ENCODE measurements at regions not wholly inside any gene's neighbourhood (a gene's known extent, or its start where the extent isn't known, plus 50 kb on each side); places are given as distances from the start of the nearest gene placed in this dataset.

- H3K4me1 ChIP-seq (ENCODE audit: control insufficient read depth in 1 of 2, insufficient read depth in 2 of 2, low read length in 2 of 2) = peaks cover 0 to 9% of the 10 kb centered on the region in 2 donors
- no peaks in the 10 kb centered on the region for H3K27me3 ChIP-seq (ENCODE audit: low read depth, low read length)
Observed at GRCh38 chr21:35859677-35860076, 200.6 kb downstream of the SETD4 start.

DNA sequence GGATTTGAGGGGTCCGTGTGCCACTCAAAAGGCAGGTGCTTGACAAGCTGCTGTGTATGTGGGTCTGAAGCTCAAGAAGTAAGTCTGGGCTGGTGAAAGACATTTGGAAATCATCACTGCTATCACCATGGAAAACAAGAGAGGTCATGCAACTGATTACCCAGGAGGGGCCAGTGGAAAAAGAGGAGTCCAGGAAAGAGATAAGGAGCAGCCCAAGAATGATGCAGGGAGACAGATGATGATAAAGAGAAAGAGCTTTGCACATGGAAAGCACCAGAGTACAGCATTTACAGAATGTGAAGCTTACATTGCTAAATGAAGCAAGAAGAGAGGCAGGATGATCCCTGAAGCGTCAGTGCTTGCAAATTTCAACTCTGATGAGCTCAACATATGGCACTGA lies 203.2 kb downstream of the SETD4 start:
- Histone ChIP-seq H3K4me1 (ENCODE audit: control insufficient read depth in 1 of 2, insufficient read depth in 2 of 2, low read length in 2 of 2) (peaks cover 0 to 9% of the 10 kb centered on the region in 2 donors), H3K9me3 (ENCODE audit: control insufficient read depth in 1 of 2, low read length in 2 of 2) (no peaks in the 10 kb centered on the region), H3K36me3 (ENCODE audit: control insufficient read depth in 1 of 2, insufficient read depth in 2 of 2, low read length in 2 of 2) (no peaks in the 10 kb centered on the region), H3K27me3 (ENCODE audit: low read depth, low read length) (no peaks in the 10 kb centered on the region), H3K27ac (ENCODE audit: low read length) (no peak overlapping the region), H3K4me3 (ENCODE audit: low read depth in 1 of 2, low read length in 2 of 2) (no peak overlapping the region)

More at GRCh38 chr21:35859677-35860076, 200.6 kb downstream of the SETD4 start:
- Histone ChIP-seq H3K36me3 (ENCODE audit: control insufficient read depth in 1 of 2, insufficient read depth in 2 of 2, low read length in 2 of 2) (no peaks in the 10 kb centered on the region), H3K4me3 (ENCODE audit: low read depth in 1 of 2, low read length in 2 of 2) (no peak overlapping the region), H3K27ac (ENCODE audit: low read length) (no peak overlapping the region), H3K9me3 (ENCODE audit: control insufficient read depth in 1 of 2, low read length in 2 of 2) (no peaks in the 10 kb centered on the region)

DNA sequence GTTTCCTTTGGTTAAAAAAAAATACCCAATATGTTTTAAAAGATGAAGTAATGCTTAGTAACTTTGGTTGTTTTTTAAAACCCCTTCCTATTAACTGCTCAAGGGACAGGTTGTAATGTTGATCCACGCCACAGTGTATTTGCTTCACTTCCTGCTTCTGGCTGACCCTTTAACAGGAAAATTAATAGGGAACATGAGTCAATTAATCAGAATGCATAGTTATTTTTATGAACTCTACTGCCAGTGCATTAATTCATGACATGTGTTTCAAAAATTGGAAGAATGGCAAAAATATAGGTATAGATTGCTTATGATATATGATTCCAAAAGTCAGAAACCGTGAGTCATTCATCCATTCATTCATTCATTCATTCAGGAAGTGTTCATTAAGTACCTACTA lies 204.8 kb downstream of the SETD4 start:
- Histone ChIP-seq H3K9me3 (ENCODE audit: control insufficient read depth in 1 of 2, low read length in 2 of 2) (no peaks in the 10 kb centered on the region), H3K27ac (ENCODE audit: low read length) (no peak overlapping the region), H3K4me3 (ENCODE audit: low read depth in 1 of 2, low read length in 2 of 2) (no peak overlapping the region), H3K27me3 (ENCODE audit: low read depth, low read length) (no peaks in the 10 kb centered on the region), H3K4me1 (ENCODE audit: control insufficient read depth in 1 of 2, insufficient read depth in 2 of 2, low read length in 2 of 2) (peaks cover 0 to 9% of the 10 kb centered on the region in 2 donors), H3K36me3 (ENCODE audit: control insufficient read depth in 1 of 2, insufficient read depth in 2 of 2, low read length in 2 of 2) (no peaks in the 10 kb centered on the region)

DNA sequence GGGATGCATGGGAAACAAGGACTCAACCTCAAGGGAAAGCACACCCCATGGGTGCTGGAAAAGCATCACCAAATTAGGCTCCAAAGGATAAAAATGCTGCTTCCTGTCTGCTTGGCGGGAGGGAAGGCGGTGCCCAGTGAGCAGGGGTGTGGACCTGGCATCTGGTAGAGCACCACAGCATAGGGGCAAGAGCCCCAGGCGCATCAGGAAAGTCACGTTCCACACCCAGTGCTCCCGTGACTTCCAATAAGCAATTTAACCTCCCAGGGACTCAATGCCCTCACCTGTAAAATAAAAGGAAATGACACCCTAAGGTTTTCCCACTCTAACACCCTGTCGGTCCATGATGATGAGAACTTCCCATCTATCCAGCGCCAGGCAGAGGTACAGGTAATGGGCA lies 206.0 kb downstream of the SETD4 start:
- Histone ChIP-seq H3K9me3 (ENCODE audit: control insufficient read depth in 1 of 2, low read length in 2 of 2) (no peaks in the 10 kb centered on the region), H3K4me1 (ENCODE audit: control insufficient read depth in 1 of 2, insufficient read depth in 2 of 2, low read length in 2 of 2) (peaks cover 0 to 9% of the 10 kb centered on the region in 2 donors), H3K27me3 (ENCODE audit: low read depth, low read length) (no peaks in the 10 kb centered on the region), H3K36me3 (ENCODE audit: control insufficient read depth in 1 of 2, insufficient read depth in 2 of 2, low read length in 2 of 2) (no peaks in the 10 kb centered on the region), H3K27ac (ENCODE audit: low read length) (no peak overlapping the region), H3K4me3 (ENCODE audit: low read depth in 1 of 2, low read length in 2 of 2) (no peak overlapping the region)

- Histone ChIP-seq H3K9me3 (ENCODE audit: control insufficient read depth in 1 of 2, low read length in 2 of 2) (no peaks in the 10 kb centered on the region), H3K27me3 (ENCODE audit: low read depth, low read length) (no peaks in the 10 kb centered on the region), H3K4me3 (ENCODE audit: low read depth in 1 of 2, low read length in 2 of 2) (no peak overlapping the region), H3K4me1 (ENCODE audit: control insufficient read depth in 1 of 2, insufficient read depth in 2 of 2, low read length in 2 of 2) (peaks cover 0 to 5% of the 10 kb centered on the region in 2 donors), H3K27ac (ENCODE audit: low read length) (no peak overlapping the region), H3K36me3 (ENCODE audit: control insufficient read depth in 1 of 2, insufficient read depth in 2 of 2, low read length in 2 of 2) (no peaks in the 10 kb centered on the region)
Observed at GRCh38 chr21:35853321-35854239, 206.7 kb downstream of the SETD4 start.

- Histone ChIP-seq H3K27ac (ENCODE audit: low read length) (no peak overlapping the region), H3K4me1 (ENCODE audit: control insufficient read depth in 1 of 2, insufficient read depth in 2 of 2, low read length in 2 of 2) (no peaks in the 10 kb centered on the region), H3K9me3 (ENCODE audit: control insufficient read depth in 1 of 2, low read length in 2 of 2) (no peaks in the 10 kb centered on the region), H3K36me3 (ENCODE audit: control insufficient read depth in 1 of 2, insufficient read depth in 2 of 2, low read length in 2 of 2) (no peaks in the 10 kb centered on the region), H3K27me3 (ENCODE audit: low read depth, low read length) (no peaks in the 10 kb centered on the region), H3K4me3 (ENCODE audit: low read depth in 1 of 2, low read length in 2 of 2) (no peak overlapping the region)
Observed at GRCh38 chr21:35852820-35853219, 207.5 kb downstream of the SETD4 start.

GRCh38 chr21:35850542-35851103 lies 209.7 kb downstream of the SETD4 start:
- Histone ChIP-seq H3K27me3 (ENCODE audit: low read depth, low read length) (no peaks in the 10 kb centered on the region), H3K36me3 (ENCODE audit: control insufficient read depth in 1 of 2, insufficient read depth in 2 of 2, low read length in 2 of 2) (no peaks in the 10 kb centered on the region), H3K4me3 (ENCODE audit: low read depth in 1 of 2, low read length in 2 of 2) (no peak overlapping the region), H3K4me1 (ENCODE audit: control insufficient read depth in 1 of 2, insufficient read depth in 2 of 2, low read length in 2 of 2) (no peaks in the 10 kb centered on the region), H3K27ac (ENCODE audit: low read length) (no peak overlapping the region), H3K9me3 (ENCODE audit: control insufficient read depth in 1 of 2, low read length in 2 of 2) (no peaks in the 10 kb centered on the region)

DNA sequence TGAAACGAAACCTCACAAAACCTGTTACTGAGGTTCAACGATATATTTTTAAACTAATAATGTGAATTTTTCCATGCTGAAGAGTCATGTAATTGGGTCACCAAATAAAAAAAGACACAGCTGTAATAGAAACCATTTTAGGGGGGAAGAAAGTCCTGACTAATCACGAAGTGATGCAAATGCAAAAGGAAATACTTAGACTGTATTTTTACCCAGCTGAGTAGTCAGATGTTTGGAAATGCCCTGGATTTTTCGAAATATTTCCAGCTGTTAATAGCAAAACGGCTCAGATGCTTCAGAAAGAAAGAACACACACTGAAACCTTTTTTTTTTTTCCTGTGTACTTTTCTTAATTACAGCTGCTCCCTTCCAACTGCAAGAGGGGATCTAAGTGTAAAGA lies 210.3 kb downstream of the SETD4 start:
- no peaks in the 10 kb centered on the region for H3K4me1 ChIP-seq (ENCODE audit: control insufficient read depth in 1 of 2, insufficient read depth in 2 of 2, low read length in 2 of 2)
- peak overlapping the region; percentile 11 for H3K27ac ChIP-seq (ENCODE audit: low read length)
- H3K9me3 ChIP-seq (ENCODE audit: control insufficient read depth in 1 of 2, low read length in 2 of 2) = no peaks in the 10 kb centered on the region
- no peaks in the 10 kb centered on the region for H3K36me3 ChIP-seq (ENCODE audit: control insufficient read depth in 1 of 2, insufficient read depth in 2 of 2, low read length in 2 of 2)
- H3K4me3 ChIP-seq (ENCODE audit: low read depth in 1 of 2, low read length in 2 of 2) = no peak overlapping the region
- no peaks in the 10 kb centered on the region for H3K27me3 ChIP-seq (ENCODE audit: low read depth, low read length)

DNA sequence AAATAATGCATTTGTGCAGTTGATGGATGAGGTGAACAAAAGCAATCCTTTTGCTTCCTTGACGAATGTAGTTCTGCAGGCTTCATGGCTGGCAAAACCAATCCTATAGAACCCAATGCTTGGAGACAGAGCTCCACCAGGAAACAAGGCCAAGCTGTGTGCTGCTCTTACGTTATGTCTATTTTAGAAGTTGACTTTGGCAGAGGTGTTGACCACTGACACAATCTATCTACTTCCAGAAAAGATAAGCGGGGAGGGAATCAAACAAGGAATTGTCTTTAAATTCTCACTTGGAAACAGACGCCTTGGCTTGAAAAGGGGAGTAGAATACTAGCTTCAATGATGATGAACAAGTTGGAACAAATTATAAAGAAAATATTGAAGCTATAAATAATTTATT lies 211.2 kb downstream of the SETD4 start:
- no peak overlapping the region for H3K4me3 ChIP-seq (ENCODE audit: low read depth in 1 of 2, low read length in 2 of 2)
- H3K4me1 ChIP-seq (ENCODE audit: control insufficient read depth in 1 of 2, insufficient read depth in 2 of 2, low read length in 2 of 2) = no peaks in the 10 kb centered on the region
- no peak overlapping the region for H3K27ac ChIP-seq (ENCODE audit: low read length)
- H3K36me3 ChIP-seq (ENCODE audit: control insufficient read depth in 1 of 2, insufficient read depth in 2 of 2, low read length in 2 of 2) = no peaks in the 10 kb centered on the region
- H3K27me3 ChIP-seq (ENCODE audit: low read depth, low read length) = no peaks in the 10 kb centered on the region
- H3K9me3 ChIP-seq (ENCODE audit: control insufficient read depth in 1 of 2, low read length in 2 of 2) = no peaks in the 10 kb centered on the region

DNA sequence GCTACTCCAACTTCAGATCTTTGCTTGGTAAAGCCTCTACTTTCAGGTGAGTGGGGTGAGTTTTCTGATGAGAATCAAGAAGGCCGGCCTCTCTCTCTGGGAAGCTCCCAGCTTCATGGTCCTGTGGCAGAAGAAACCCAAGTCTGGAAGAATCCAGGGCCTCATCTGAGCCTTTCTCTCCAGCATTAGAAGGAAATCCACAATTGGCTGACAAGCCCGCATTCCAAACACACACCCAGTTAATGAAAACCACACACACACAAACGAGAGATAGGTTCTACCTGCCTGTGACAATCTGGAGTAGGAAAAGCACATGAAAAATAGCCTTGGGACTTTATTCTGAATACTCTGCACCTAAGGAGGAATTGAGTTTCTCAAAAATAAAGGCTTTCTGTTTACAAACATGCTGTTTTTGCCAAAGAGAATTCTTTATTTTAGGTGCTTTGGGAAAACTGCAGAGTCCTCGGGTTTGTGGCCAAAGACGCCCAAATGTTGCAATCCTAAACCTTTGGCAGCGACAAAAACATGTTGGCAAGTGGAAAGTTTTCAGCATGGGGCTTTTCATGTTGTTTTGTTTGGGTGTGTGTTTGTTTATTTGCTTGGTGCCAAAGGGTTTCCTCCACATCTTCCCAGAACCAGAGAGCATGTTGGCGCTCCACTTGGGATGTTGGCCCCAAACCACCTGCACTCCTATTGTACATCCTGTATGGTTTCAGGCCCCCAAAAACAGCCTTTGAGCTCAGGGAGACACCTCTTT lies 216.2 kb downstream of the SETD4 start:
- H3K27me3 ChIP-seq (ENCODE audit: low read depth, low read length) = no peaks in the 10 kb centered on the region
- H3K36me3 ChIP-seq (ENCODE audit: control insufficient read depth in 1 of 2, insufficient read depth in 2 of 2, low read length in 2 of 2) = no peaks in the 10 kb centered on the region
- no peak overlapping the region for H3K27ac ChIP-seq (ENCODE audit: low read length)
- no peak overlapping the region for H3K4me3 ChIP-seq (ENCODE audit: low read depth in 1 of 2, low read length in 2 of 2)
- H3K9me3 ChIP-seq (ENCODE audit: control insufficient read depth in 1 of 2, low read length in 2 of 2) = no peaks in the 10 kb centered on the region
- H3K4me1 ChIP-seq (ENCODE audit: control insufficient read depth in 1 of 2, insufficient read depth in 2 of 2, low read length in 2 of 2) = no peaks in the 10 kb centered on the region

DNA sequence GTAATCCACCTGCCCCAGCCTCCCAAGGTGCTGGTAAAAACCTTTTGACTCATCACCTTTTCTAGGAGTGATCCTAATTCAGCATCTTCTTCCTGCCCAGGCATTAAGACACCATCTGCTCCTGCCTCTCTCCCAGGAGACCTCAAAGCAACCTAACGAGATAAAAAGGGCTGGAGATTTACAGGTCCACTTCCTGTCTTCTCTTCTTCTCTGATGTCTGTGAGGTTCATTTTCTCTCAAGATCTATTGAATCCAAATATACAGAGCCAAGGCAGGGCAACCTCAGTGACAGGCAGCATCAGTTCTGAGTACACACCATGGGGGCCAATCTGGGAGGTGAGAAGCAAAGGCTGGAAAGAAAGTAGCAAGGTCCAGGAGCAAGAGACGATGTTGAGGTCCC lies 219.4 kb downstream of the SETD4 start:
- Histone ChIP-seq H3K4me1 (ENCODE audit: control insufficient read depth in 1 of 2, insufficient read depth in 2 of 2, low read length in 2 of 2) (no peaks in the 10 kb centered on the region), H3K27ac (ENCODE audit: low read length) (no peak overlapping the region), H3K9me3 (ENCODE audit: control insufficient read depth in 1 of 2, low read length in 2 of 2) (no peaks in the 10 kb centered on the region), H3K36me3 (ENCODE audit: control insufficient read depth in 1 of 2, insufficient read depth in 2 of 2, low read length in 2 of 2) (no peaks in the 10 kb centered on the region), H3K4me3 (ENCODE audit: low read depth in 1 of 2, low read length in 2 of 2) (no peak overlapping the region), H3K27me3 (ENCODE audit: low read depth, low read length) (no peaks in the 10 kb centered on the region)
